ENCODE measurements at regions not wholly inside any gene's neighbourhood (a gene's known extent, or its start where the extent isn't known, plus 50 kb on each side); places are given as distances from the start of the nearest gene placed in this dataset.

DNA sequence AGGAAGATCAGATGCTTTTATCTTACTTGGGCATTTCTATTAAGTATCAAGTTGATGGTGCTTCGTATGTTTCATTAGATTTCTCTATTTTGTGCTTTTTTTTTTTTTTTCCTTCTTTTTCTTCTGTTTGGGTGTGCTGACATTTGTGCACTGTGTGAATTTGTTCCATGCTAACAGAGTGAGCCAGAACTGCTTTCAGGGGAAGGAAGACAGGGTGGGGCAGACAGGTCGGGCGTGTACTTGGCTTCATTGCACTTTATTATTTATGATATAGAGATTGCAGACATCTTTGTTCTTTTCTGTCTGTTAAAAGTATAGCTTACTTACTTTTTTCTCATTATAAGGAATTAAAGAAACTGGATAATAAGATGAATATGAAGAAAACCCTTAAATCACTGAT, 112.2 kb downstream of the FGF18 start:
- H3K36me3 ChIP-seq (ENCODE audit: control insufficient read depth, insufficient read depth, low read length) = no peaks in the 10 kb centered on the region
- TF ChIP-seq CTCF (IDR thresholded peaks at IDR 0.05; ENCODE audit: insufficient read depth, low read length, poor library complexity, severe bottlenecking) = no peak
- H3K27me3 ChIP-seq (ENCODE audit: control insufficient read depth, insufficient read depth, low read length) = no peaks in the 10 kb centered on the region
- no peak for DNase-seq (ENCODE audit: low read depth)
- H3K4me3 ChIP-seq (ENCODE audit: low read depth, low read length) = no peak overlapping the region

DNA sequence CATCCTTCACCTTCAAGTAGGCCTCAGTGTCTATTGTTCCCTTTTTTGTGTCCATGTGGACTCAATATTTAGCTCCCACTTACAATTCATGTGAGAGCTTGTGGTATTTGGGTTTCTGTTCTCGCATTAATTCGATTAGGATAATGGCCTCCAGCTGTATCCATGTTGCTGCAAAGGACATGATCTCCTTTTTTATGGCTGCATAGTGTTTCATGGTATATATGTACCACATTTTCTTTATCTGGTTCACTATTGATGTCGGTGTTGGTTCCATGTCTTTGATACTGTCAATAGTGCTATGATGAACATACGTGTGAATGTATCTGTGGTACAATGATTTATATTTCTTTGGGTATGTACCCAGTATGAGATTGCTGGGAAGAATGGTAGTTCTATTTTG, 113.7 kb downstream of the FGF18 start:
- Histone ChIP-seq H3K27me3 (ENCODE audit: control insufficient read depth, insufficient read depth, low read length) (no peaks in the 10 kb centered on the region), H3K4me3 (ENCODE audit: low read depth, low read length) (no peak overlapping the region), H3K36me3 (ENCODE audit: control insufficient read depth, insufficient read depth, low read length) (no peaks in the 10 kb centered on the region)
- DNase-seq (ENCODE audit: low read depth) = no peak
- TF ChIP-seq CTCF (IDR thresholded peaks at IDR 0.05; ENCODE audit: insufficient read depth, low read length, poor library complexity, severe bottlenecking) = no peak

DNA sequence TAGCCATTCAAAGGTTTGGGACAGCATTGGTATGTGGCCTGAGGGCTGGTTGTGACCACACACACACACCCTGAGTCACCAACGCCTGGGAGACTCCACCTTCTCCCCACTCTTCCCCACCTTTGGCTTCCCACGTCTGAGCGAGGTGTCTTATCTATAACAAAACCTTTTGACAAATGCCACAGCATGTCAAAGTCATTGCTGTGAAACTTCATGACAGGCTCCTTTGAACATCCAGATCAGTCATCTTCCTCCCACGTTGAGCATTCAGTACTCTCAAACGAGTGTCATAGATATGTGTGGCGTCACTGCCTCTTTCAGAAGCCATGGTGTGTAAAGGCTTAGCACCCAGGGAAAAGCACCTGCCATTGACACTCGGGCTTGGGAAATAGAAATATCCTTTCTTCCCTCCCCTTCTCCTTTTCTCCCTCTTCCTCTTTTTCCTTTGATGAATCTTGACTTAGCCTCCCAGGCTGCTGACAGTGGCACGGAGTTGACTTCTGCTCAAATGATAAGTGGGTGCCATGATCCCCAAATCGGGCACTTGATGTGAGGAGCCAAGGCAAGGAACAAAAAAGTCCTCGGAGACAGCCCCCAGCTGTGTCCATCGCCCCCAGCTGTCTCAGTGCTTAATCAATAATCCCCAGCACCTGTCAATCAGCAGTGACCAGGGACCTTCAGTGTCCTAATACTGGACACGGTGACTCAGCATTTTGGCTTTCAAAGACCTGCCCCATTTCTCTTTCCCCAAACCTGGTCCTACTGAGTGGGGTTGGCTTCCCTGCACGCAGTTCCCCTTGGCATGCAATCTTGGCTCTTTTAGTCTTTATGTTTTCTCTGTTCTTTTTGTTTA, 114.8 kb downstream of the FGF18 start:
- no peak for DNase-seq (ENCODE audit: low read depth)
- H3K36me3 ChIP-seq (ENCODE audit: control insufficient read depth, insufficient read depth, low read length) = no peaks in the 10 kb centered on the region
- H3K4me3 ChIP-seq (ENCODE audit: low read depth, low read length) = no peak overlapping the region
- no peaks in the 10 kb centered on the region for H3K27me3 ChIP-seq (ENCODE audit: control insufficient read depth, insufficient read depth, low read length)
- no peak for TF ChIP-seq CTCF (IDR thresholded peaks at IDR 0.05; ENCODE audit: insufficient read depth, low read length, poor library complexity, severe bottlenecking)

- H3K36me3 ChIP-seq (ENCODE audit: control insufficient read depth, insufficient read depth, low read length) = no peaks in the 10 kb centered on the region
- TF ChIP-seq CTCF (IDR thresholded peaks at IDR 0.05; ENCODE audit: insufficient read depth, low read length, poor library complexity, severe bottlenecking) = no peak
- H3K27me3 ChIP-seq (ENCODE audit: control insufficient read depth, insufficient read depth, low read length) = no peaks in the 10 kb centered on the region
- DNase-seq (ENCODE audit: low read depth) = no peak
- H3K4me3 ChIP-seq (ENCODE audit: low read depth, low read length) = no peak overlapping the region
Measured at GRCh38 chr5:171535162-171535561, 115.7 kb downstream of the FGF18 start.

GRCh38 chr5:171537070-171537849, 117.8 kb downstream of the FGF18 start:
- no peak for DNase-seq (ENCODE audit: low read depth)
- no peaks in the 10 kb centered on the region for H3K36me3 ChIP-seq (ENCODE audit: control insufficient read depth, insufficient read depth, low read length)
- H3K27me3 ChIP-seq (ENCODE audit: control insufficient read depth, insufficient read depth, low read length) = no peaks in the 10 kb centered on the region
- no peak overlapping the region for H3K4me3 ChIP-seq (ENCODE audit: low read depth, low read length)
- no peak for TF ChIP-seq CTCF (IDR thresholded peaks at IDR 0.05; ENCODE audit: insufficient read depth, low read length, poor library complexity, severe bottlenecking)
